GM12878 (cell line): ENCODE measurements at regions not wholly inside any gene's neighbourhood (a gene's known extent, or its start where the extent isn't known, plus 50 kb on each side); places are given as distances from the start of the nearest gene placed in this dataset.

Experiments used
- POLR2A ChIP-seq: IDR thresholded peaks from 2 replicates; pipeline ENCODE4 v1.6.1; 2011; ENCODE audit warnings: low read depth, mild to moderate bottlenecking, low read length
- RCOR1 ChIP-seq: conservative IDR thresholded peaks from 2 replicates; pipeline ENCODE4 v1.6.1; 2012; ENCODE audit warnings: low read depth, low read length, improper control_type of control experiment
- TARDBP ChIP-seq: IDR thresholded peaks from 2 replicates; pipeline ENCODE4 v1.6.1; 2016; ENCODE audit warnings: borderline replicate concordance
- TF ChIP-seq, protein P1 (sequence below): IDR thresholded peaks from 2 replicates; pipeline ENCODE4 v1.6.1; 2012; ENCODE audit warnings: low read length, inconsistent platforms
- TF ChIP-seq, protein P2 (sequence below), 3 experiments: IDR thresholded peaks in 2 of 3; conservative IDR thresholded peaks in 1 of 3; 2 replicates each; pipeline ENCODE4 v1.5.1; 2011; ENCODE audit warnings: low read depth in 3 of 3, low read length in 3 of 3, mild to moderate bottlenecking in 3 of 3, control low read depth in 2 of 3, moderate library complexity in 2 of 3, inconsistent platforms in 1 of 3, mixed read lengths in 1 of 3; ENCODE audit not compliant: control insufficient read depth in 2 of 3, insufficient read depth in 1 of 3; ENCODE audit errors: extremely low read depth in 1 of 3

DNA sequence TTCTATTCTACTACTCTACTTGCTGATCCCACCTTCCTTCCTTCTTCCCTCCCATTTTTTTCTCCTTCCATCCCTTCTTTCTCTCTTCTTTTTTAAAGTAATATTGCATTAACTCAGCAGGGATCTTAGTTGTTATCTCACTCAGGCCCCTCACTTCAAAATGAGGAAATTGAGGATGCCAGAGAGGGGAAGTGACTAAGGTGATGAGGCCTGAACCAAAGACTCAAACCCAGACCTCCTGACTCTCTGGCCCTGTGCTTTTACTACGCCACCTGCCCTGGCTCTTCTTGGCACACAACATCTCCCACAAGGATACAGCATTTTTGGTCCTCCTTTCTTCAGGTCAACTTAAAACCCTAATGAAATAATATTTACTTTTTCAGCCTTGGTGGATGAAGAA, 151.7 kb upstream of the ZNF648 start:
- TF ChIP-seq RCOR1: no peak
- no peak for TF ChIP-seq TARDBP
- TF ChIP-seq, protein P1, sequence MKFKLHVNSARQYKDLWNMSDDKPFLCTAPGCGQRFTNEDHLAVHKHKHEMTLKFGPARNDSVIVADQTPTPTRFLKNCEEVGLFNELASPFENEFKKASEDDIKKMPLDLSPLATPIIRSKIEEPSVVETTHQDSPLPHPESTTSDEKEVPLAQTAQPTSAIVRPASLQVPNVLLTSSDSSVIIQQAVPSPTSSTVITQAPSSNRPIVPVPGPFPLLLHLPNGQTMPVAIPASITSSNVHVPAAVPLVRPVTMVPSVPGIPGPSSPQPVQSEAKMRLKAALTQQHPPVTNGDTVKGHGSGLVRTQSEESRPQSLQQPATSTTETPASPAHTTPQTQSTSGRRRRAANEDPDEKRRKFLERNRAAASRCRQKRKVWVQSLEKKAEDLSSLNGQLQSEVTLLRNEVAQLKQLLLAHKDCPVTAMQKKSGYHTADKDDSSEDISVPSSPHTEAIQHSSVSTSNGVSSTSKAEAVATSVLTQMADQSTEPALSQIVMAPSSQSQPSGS: no peak
- TF ChIP-seq, protein P2, sequence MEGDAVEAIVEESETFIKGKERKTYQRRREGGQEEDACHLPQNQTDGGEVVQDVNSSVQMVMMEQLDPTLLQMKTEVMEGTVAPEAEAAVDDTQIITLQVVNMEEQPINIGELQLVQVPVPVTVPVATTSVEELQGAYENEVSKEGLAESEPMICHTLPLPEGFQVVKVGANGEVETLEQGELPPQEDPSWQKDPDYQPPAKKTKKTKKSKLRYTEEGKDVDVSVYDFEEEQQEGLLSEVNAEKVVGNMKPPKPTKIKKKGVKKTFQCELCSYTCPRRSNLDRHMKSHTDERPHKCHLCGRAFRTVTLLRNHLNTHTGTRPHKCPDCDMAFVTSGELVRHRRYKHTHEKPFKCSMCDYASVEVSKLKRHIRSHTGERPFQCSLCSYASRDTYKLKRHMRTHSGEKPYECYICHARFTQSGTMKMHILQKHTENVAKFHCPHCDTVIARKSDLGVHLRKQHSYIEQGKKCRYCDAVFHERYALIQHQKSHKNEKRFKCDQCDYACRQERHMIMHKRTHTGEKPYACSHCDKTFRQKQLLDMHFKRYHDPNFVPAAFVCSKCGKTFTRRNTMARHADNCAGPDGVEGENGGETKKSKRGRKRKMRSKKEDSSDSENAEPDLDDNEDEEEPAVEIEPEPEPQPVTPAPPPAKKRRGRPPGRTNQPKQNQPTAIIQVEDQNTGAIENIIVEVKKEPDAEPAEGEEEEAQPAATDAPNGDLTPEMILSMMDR (IDR thresholded peaks at IDR 0.05 in 2 of 3, conservative IDR thresholded peaks at IDR 0.05 in 1 of 3; ENCODE audit: control insufficient read depth in 2 of 3, extremely low read depth in 1 of 3, insufficient read depth in 1 of 3, low read depth in 3 of 3, low read length in 3 of 3): no peak
- TF ChIP-seq POLR2A: no peak
